Lower lobe of right lung (tissue), 2 donors: ENCODE measurements at regions not wholly inside any gene's neighbourhood (a gene's known extent, or its start where the extent isn't known, plus 50 kb on each side); places are given as distances from the start of the nearest gene placed in this dataset.

ENCODE experiments used
- ATAC-seq, 2 donors: fragments of 200-7000 bp; cut with Tn5 transposase; one replicate each; pipeline ENCODE4 v1.9.1; 2020 to 2022; ENCODE audit warnings: mild to moderate bottlenecking in 2 of 2, moderate library complexity in 2 of 2
- DNase-seq: peaks from one replicate; pipeline ENCODE4 v3.0.0-alpha.2; 2020
- H3K27ac ChIP-seq: fragments of 200-600 bp; one replicate; pipeline ENCODE4 v1.8.0; 2022
- H3K27me3 ChIP-seq: fragments of 200-600 bp; one replicate; pipeline ENCODE4 v1.8.0; 2022; ENCODE audit warnings: low read depth
- H3K36me3 ChIP-seq: fragments of 200-600 bp; one replicate; pipeline ENCODE4 v1.8.0; 2022; ENCODE audit warnings: mild to moderate bottlenecking
- H3K4me1 ChIP-seq: fragments of 200-600 bp; one replicate; pipeline ENCODE4 v1.8.0; 2022
- H3K4me3 ChIP-seq: fragments of 200-600 bp; one replicate; pipeline ENCODE4 v1.8.0; 2022; ENCODE audit warnings: mild to moderate bottlenecking
- H3K9me3 ChIP-seq: fragments of 200-600 bp; one replicate; pipeline ENCODE4 v1.8.0; 2022
- intact Hi-C: fragments of 100-400 bp; cut with DNase I; formaldehyde crosslinking; loops from one replicate; pipeline ENCODE4 v1.11.0; 2022
- TF ChIP-seq, protein P1 (sequence below): fragments of 200-600 bp; IDR thresholded peaks from one replicate; pipeline ENCODE4 v1.8.0; 2022; ENCODE audit warnings: antibody characterized with exemption, mild to moderate bottlenecking
- donor health status: DM: no; HTN: yes; CAD: no; lungs with severe emphysema.

DNA sequence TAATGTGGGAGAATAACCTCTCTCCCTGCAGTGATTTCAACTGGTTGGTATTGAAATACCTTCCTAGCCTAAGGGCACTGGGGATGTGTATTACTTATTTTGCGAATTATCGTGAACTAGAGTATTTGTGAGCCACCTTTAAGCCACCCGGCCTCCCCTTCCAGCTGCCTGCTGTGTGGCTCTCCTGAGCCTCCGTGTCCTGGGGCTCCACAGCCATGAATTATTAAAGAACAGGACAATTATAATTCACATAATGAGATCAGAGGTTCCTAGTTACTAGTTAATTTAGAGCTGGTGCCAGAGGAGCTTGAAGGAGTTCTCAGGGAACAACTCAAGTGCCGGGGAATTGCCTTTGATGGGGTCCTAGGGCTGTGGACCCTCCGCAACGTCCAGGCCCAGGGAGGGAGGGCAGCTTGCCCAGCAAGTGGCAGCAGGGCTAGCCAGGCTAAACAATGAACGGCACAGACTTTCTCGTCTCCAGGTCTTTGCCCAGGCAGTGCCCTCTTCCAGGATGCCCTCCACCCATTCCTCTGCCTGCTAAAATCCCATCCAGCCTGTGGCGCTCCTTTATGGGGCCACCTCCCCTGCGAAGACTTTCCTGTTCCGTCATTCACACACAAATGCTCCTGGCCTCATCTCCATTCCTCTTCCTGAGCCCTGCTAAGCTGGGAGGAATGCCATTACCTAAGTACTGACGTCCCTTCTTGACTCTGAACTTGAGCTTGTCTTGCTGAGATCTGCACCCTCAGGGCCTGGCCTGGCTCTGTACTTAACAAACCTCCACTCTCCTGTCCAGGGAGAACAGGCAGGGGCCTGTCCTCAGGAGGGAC lies 91.5 kb downstream of the RTL6 start:
- intact Hi-C loops = no loop called here
- Histone ChIP-seq H3K27me3 (peaks cover 8% of the 10 kb centered on the region), H3K4me3 (no peak overlapping the region), H3K27ac (no peak overlapping the region), H3K36me3 (no peaks in the 10 kb centered on the region), H3K9me3 (no peaks in the 10 kb centered on the region), H3K4me1 (no peaks in the 10 kb centered on the region)
- DNase-seq = no peak
- TF ChIP-seq, protein P1, sequence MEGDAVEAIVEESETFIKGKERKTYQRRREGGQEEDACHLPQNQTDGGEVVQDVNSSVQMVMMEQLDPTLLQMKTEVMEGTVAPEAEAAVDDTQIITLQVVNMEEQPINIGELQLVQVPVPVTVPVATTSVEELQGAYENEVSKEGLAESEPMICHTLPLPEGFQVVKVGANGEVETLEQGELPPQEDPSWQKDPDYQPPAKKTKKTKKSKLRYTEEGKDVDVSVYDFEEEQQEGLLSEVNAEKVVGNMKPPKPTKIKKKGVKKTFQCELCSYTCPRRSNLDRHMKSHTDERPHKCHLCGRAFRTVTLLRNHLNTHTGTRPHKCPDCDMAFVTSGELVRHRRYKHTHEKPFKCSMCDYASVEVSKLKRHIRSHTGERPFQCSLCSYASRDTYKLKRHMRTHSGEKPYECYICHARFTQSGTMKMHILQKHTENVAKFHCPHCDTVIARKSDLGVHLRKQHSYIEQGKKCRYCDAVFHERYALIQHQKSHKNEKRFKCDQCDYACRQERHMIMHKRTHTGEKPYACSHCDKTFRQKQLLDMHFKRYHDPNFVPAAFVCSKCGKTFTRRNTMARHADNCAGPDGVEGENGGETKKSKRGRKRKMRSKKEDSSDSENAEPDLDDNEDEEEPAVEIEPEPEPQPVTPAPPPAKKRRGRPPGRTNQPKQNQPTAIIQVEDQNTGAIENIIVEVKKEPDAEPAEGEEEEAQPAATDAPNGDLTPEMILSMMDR = no peak
- ATAC-seq = no peak

DNA sequence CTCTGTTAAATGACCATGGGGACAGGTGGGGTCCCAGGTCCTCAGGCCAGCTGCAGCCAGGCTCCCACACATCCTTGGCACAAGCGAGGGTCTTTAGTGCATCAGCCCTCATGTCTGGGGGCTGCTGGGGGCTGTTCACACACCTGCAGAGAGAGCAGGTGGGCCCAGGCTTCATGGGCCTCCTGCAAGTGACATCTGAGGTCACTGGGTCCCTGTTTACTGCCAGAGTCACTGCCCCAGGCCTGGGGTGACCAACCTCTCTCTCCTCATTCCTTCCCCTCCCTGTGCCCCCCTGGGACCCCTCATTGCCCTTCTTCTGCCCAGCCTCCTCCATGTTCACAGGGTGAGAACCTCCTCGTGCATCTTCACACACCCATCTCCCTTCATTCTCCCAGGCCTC lies 92.4 kb downstream of the RTL6 start:
- Histone ChIP-seq H3K27me3 (peaks cover 4% of the 10 kb centered on the region), H3K4me3 (no peak overlapping the region), H3K27ac (no peak overlapping the region), H3K9me3 (no peaks in the 10 kb centered on the region), H3K36me3 (no peaks in the 10 kb centered on the region), H3K4me1 (no peaks in the 10 kb centered on the region)
- intact Hi-C loops = no loop called here
- TF ChIP-seq, protein P1 = no peak
- ATAC-seq (no peak), DNase-seq (no peak)

DNA sequence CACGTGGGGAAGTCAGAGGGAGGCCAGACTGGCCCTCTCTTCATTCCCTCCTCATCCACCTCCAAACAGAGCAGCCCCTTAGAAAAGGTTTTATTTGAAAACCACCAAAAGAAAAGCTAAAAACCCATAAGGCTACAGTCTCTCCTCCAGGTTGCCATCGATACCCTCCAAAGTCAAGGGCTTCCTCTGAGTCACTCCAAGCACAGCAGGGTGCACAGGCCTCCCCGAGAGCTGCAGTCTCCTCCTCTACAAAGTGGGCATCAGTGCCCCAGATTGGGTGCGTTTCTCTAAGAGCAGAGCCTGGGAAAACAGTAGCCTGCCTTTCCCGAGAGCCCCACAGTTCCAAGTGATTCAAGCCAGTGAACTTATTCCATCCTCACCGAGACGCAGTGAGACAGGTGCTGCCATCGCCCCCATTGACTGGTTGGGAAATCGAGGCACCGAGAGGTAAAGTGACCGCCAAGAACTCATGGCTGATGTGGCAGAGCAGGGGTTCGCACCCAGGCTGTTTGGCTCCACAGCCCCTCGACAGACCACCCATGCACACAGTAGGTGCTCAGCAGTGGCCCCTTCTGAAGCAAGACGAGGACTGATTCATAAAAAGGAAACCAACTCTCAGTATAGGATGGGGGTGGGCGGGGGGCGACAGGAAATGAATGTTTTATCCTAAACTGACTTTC lies 91.7 kb upstream of the SHISAL1 start:
- intact Hi-C loops = no loop called here
- Histone ChIP-seq H3K9me3 (no peaks in the 10 kb centered on the region), H3K27ac (no peak overlapping the region), H3K36me3 (no peaks in the 10 kb centered on the region), H3K4me3 (no peak overlapping the region), H3K27me3 (no peaks in the 10 kb centered on the region), H3K4me1 (no peaks in the 10 kb centered on the region)
- ATAC-seq = no peak
- TF ChIP-seq, protein P1 = no peak
- no peak for DNase-seq

DNA sequence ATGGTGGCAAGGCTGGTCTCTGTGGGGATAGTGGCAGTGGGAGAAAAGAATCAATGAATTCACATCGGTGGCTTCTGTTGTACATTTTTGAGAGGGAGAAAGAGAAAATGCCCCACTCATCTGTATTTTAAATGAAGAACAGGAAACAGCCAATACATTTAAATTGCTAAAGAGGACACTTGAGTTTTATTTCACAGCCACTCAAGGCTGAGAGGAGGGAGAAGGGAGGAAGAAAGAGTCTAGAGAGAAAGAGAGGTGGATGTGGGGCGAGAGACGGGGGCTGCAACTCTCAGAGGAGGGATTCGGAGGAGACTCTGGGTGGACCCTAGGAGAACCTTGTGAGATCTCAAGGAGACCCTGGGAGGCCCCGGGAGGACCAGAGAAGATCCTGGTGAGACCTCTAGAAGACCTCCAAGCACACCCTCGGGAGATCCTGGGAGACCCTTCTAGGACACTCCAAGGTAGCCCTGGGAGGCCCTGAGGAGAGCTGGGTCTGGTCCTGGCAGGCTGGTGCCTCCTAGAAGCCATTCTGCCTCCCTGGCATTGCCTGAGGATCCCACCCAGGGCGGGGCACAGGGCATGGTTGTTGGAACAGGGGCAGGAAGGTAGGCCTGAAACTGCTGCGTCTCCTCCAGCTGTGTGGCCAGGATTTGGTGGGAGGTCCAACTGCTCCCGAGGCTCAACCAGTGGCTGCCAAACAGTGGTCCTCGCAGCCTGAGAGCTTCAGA lies 91.0 kb upstream of the SHISAL1 start:
- intact Hi-C loops = no loop called here
- DNase-seq (no peak), ATAC-seq (no peak)
- TF ChIP-seq, protein P1 = no peak
- no peaks in the 10 kb centered on the region for H3K27me3 ChIP-seq
- no peak overlapping the region for H3K4me3 ChIP-seq
- H3K4me1 ChIP-seq = no peaks in the 10 kb centered on the region
- H3K27ac ChIP-seq = no peak overlapping the region
- no peaks in the 10 kb centered on the region for H3K9me3 ChIP-seq
- no peaks in the 10 kb centered on the region for H3K36me3 ChIP-seq

DNA sequence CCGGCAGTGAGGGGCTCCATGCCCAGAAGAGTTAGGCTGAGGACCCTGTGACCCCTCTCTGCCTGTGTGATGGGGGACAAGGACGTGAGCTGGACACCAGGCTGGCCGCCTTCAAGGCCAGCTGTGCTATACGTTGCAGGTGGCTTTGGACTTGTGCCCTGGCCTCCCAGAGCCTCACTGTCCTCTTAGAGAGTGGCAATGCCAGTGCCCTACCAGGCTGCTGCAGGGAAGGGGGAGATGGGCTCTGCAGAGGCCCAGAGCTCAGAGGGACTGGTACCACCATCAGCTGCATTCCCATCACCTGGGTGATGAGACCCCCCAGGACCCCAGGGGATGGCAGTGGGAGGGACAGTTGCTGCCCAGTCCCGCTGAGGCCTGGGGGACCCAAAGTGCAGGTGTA lies 90.4 kb upstream of the SHISAL1 start:
- TF ChIP-seq, protein P1 = no peak
- no peaks in the 10 kb centered on the region for H3K9me3 ChIP-seq
- H3K27ac ChIP-seq = no peak overlapping the region
- intact Hi-C loops = no loop called here
- H3K36me3 ChIP-seq = no peaks in the 10 kb centered on the region
- H3K4me1 ChIP-seq = no peaks in the 10 kb centered on the region
- H3K27me3 ChIP-seq = no peaks in the 10 kb centered on the region
- H3K4me3 ChIP-seq = no peak overlapping the region
- no peak for DNase-seq
- ATAC-seq = no peak
